ENCODE measurements at regions not wholly inside any gene's neighbourhood (a gene's known extent, or its start where the extent isn't known, plus 50 kb on each side); places are given as distances from the start of the nearest gene placed in this dataset.

GRCh38 chr20:22248051-22248667 lies 336.2 kb downstream of the FOXA2 start:
- BruUV-seq (replicated peaks), result no TSS peak
- intact Hi-C loops (cut with micrococcal nuclease; ENCODE audit: unreplicated experiment), result no loop called here

GRCh38 chr20:22245139-22245538 lies 339.2 kb downstream of the FOXA2 start:
- Histone ChIP-seq H2AFZ (no peak overlapping the region), H3K27ac (no peak overlapping the region), H3K9me3 (ENCODE audit: insufficient read depth, low read depth) (no peaks in the 10 kb centered on the region), H4K20me1 (ENCODE audit: insufficient read depth) (peaks cover 2% of the 10 kb centered on the region; the same call in 1 of the 2 replicates), H3K4me3 (no peak overlapping the region), H3F3A (ENCODE audit: insufficient read depth, low read depth) (no peaks in the 10 kb centered on the region), H3K27me3 (ENCODE audit: insufficient read depth, low read depth) (peaks cover 42% of the 10 kb centered on the region), H3K36me3 (ENCODE audit: low read depth) (no peaks in the 10 kb centered on the region), H3K4me1 (replicated peaks; ENCODE audit: insufficient read depth) (no peaks in the 10 kb centered on the region), H3K9me2 (ENCODE audit: insufficient read depth) (no peaks in the 10 kb centered on the region), H3K4me2 (no peak overlapping the region), H3K79me2 (ENCODE audit: low read depth) (no peaks in the 10 kb centered on the region)
- BruUV-seq (replicated peaks), result no TSS peak
- ChIA-PET POLR2A (ENCODE audit: unreplicated experiment) (no interaction called here), CTCF (no interaction called here)
- DNase-seq, result no peak
- intact Hi-C loops (cut with micrococcal nuclease; ENCODE audit: unreplicated experiment), result no loop called here
- TF ChIP-seq CTCF (conservative IDR thresholded peaks at IDR 0.05), result no peak
- no peak for TF ChIP-seq EZH2 (IDR thresholded peaks at IDR 0.05; ENCODE audit: low read depth)

More at GRCh38 chr20:22248051-22248667, 336.2 kb downstream of the FOXA2 start:
- Histone ChIP-seq H2AFZ (no peak overlapping the region), H3K4me3 (no peak overlapping the region), H3K4me2 (no peak overlapping the region), H3F3A (ENCODE audit: insufficient read depth, low read depth) (no peaks in the 10 kb centered on the region), H3K9me2 (ENCODE audit: insufficient read depth) (no peaks in the 10 kb centered on the region), H4K20me1 (ENCODE audit: insufficient read depth) (peaks cover 4% of the 10 kb centered on the region; the same call in 1 of the 2 replicates), H3K36me3 (ENCODE audit: low read depth) (no peaks in the 10 kb centered on the region), H3K27ac (no peak overlapping the region), H3K4me1 (replicated peaks; ENCODE audit: insufficient read depth) (no peaks in the 10 kb centered on the region), H3K27me3 (ENCODE audit: insufficient read depth, low read depth) (peaks cover 52% of the 10 kb centered on the region), H3K79me2 (ENCODE audit: low read depth) (no peaks in the 10 kb centered on the region), H3K9me3 (ENCODE audit: insufficient read depth, low read depth) (no peaks in the 10 kb centered on the region)
- no peak for DNase-seq
- POLR2A ChIA-PET (ENCODE audit: unreplicated experiment), result no interaction called here
- CTCF ChIA-PET, result no interaction called here
- TF ChIP-seq CTCF (conservative IDR thresholded peaks at IDR 0.05) (peak; percentile 56; the same call in 1 of the 2 replicates), EZH2 (IDR thresholded peaks at IDR 0.05; ENCODE audit: low read depth) (no peak)

- Histone ChIP-seq H3K79me2 (ENCODE audit: low read depth) (no peaks in the 10 kb centered on the region), H3K9me3 (ENCODE audit: insufficient read depth, low read depth) (no peaks in the 10 kb centered on the region), H3K4me2 (no peak overlapping the region), H3K36me3 (ENCODE audit: low read depth) (no peaks in the 10 kb centered on the region), H3K4me3 (no peak overlapping the region), H4K20me1 (ENCODE audit: insufficient read depth) (no peaks in the 10 kb centered on the region), H2AFZ (no peak overlapping the region), H3K9me2 (ENCODE audit: insufficient read depth) (no peaks in the 10 kb centered on the region), H3K4me1 (replicated peaks; ENCODE audit: insufficient read depth) (no peaks in the 10 kb centered on the region), H3K27ac (no peak overlapping the region), H3F3A (ENCODE audit: insufficient read depth, low read depth) (no peaks in the 10 kb centered on the region), H3K27me3 (ENCODE audit: insufficient read depth, low read depth) (peaks cover 50% of the 10 kb centered on the region)
- BruUV-seq (replicated peaks), result no TSS peak
- TF ChIP-seq CTCF (conservative IDR thresholded peaks at IDR 0.05) (no peak), EZH2 (IDR thresholded peaks at IDR 0.05; ENCODE audit: low read depth) (no peak)
- intact Hi-C loops (cut with micrococcal nuclease; ENCODE audit: unreplicated experiment), result no loop called here
- no peak for DNase-seq
- ChIA-PET POLR2A (ENCODE audit: unreplicated experiment) (no interaction called here), CTCF (no interaction called here)
Measured at GRCh38 chr20:22243067-22243466, 341.3 kb downstream of the FOXA2 start.
